ENCODE measurements at regions not wholly inside any gene's neighbourhood (a gene's known extent, or its start where the extent isn't known, plus 50 kb on each side); places are given as distances from the start of the nearest gene placed in this dataset.
A peak's percentile ranks its signal among the peaks of the same experiment; 100 is the strongest.

DNA sequence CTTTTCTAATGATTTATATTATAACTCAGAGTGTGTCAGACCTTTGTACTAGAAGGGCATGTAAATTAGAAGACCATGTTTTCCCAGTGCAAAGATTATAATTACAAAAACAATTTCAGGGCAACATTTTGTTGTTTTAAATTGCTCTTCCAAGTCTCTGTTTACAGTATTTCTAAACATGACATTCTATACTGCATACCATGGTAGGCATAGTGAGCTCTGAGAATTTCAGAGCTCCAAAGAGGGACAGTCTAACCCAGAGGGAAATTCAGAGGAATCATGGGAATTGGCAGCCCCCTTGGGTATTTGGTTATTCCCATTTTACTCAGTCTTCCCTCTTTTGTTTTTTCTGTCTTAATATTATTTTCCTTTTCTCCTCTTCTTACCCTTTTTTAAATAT is 361.5 kb upstream of the SEMA6D start:
- no peak for DNase-seq

GRCh38 chr15:47356297-47356696 is 361.0 kb upstream of the SEMA6D start:
- no peak for DNase-seq

DNA sequence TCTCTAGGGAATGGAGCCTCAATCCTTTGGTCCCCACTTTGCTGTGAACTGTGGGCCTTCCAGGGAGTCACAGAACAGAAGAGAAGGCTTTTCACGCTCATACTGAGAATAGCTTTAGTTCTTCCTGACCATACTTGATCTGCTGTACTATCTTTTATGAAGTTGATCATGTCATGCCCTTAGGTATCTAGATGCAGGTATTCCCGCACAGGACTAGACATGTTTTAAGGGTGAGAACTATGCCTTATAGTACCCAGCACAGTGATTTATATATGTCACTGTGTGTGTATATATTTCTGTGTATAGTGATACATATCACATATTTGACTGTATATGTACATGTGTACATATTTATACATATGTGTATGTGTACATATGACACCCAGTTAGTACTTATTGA is 358.4 kb upstream of the SEMA6D start:
- DNase-seq: no peak

GRCh38 chr15:47360305-47360704 is 357.0 kb upstream of the SEMA6D start:
- DNase-seq: no peak

DNA sequence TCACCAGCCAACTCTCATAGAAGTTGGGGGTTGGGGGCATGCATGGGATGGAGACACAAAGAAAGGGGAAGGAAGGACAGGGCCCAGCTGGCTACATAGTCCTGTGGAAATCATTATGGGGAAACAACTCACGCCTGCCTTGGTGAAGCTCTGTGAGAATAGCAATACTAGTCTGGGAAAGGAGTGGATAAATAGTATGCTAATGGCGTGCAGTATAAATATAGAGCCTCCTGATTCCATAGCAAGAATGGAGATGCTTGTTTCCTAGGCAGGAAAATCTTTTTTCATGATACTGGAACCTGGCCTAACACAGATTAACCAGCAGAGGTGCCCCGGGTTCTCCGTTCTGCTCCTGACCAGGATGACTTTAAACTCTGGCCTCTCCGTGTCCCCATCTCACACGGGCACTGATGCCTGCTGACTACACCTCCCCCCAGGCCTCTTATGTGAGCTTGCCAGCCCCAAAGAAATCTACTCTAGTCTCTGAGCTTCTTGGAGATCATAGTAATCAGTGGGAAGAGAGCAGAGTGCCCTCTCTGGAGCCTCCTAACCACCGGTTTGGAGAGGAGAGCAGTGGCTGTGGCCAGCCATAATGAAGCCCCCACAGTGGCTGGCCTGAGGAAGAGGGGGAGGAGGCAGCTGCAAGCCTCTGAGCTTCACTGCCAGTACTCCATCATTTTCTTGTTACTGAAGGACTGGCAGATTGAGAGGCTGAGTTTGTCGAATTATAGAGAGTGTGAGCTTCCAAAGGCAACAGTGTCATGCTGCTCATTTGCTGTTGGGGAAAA is 355.0 kb upstream of the SEMA6D start:
- no peak for DNase-seq

- DNase-seq: no peak
Observed at GRCh38 chr15:47363653-47364052, 353.7 kb upstream of the SEMA6D start.

GRCh38 chr15:47364230-47365141 is 352.8 kb upstream of the SEMA6D start:
- DNase-seq: no peak

- DNase-seq: no peak
Observed at GRCh38 chr15:47366884-47367283, 350.4 kb upstream of the SEMA6D start.

DNA sequence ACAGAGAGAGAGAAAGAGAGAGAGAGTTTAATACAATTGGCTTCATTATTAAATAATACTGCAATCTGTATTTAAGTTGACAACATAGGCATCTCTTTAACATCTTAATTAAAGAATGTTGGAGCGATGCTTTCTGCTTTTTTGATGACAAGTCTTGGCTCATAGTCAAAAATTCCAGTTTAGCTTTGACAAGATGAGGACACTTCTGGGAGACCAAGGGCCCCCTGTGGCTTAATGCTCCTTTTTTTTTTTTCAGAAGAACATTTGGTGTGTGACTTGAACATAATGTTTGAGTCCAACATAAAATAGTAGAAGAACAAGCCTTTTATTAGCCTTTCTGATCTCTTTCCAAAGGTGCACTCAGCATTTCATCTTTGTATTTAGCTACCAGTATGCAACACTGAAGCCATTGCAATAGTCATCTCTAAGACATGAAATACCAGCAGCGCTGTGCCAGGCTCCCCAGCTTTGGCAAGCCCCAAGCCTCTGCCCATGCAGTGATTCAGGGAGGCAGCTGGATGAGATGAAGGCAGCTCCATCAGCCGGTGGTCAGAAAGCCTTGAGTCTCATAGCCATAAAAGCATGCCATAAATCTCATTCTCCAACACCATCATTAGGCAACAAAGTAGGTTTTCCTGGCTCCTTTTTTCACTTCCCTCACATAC is 349.4 kb upstream of the SEMA6D start:
- no peak for DNase-seq

- no peak for DNase-seq
Observed at GRCh38 chr15:47371939-47372338, 345.4 kb upstream of the SEMA6D start.

DNA sequence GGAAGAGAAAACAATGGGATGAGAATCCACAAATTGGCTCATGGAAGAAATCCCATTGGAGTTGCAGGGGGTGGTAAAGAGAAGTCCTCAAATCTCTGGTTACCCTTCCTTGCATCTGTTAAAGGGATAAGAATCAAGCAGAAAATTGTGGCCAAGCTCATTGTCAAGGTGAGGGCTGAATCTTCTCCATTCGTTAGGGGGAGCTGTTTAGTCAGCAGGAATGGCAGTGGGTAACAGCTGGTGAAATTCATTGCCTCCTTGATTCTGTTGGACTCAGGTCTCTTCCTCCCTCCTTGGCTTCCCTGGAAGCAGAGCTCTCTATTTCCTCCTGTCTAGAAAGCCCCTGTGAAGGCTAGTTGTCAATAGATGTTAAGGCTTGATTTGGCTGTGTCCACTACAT is 343.1 kb upstream of the SEMA6D start:
- no peak for DNase-seq

GRCh38 chr15:47376190-47376589 is 341.1 kb upstream of the SEMA6D start:
- no peak for DNase-seq

GRCh38 chr15:47377465-47377864 is 339.8 kb upstream of the SEMA6D start:
- no peak for DNase-seq

- DNase-seq: no peak
Observed at GRCh38 chr15:47378527-47378926, 338.8 kb upstream of the SEMA6D start.

- no peak for DNase-seq
Observed at GRCh38 chr15:47383102-47383501, 334.2 kb upstream of the SEMA6D start.

GRCh38 chr15:47383801-47384200 is 333.5 kb upstream of the SEMA6D start:
- DNase-seq: no peak

DNA sequence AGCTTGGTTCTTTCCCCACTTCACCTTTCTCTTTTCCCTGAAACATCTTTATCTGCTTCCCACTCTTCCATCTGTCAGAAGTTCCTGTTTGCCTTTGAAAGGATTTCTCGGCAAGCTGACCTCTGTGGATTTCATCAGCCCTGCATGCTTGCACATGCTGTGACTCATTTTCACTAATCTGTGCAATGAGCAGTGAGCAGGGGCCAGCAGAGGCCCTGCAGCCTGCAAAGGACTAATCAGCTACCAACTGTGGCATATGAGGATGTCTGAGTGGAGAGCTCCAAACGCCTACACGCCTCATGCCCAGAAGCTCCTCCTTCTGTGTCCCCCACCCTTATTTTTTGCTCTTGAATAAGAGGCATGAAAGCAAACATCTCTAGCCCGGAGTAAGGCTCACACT is 333.0 kb upstream of the SEMA6D start:
- DNase-seq: no peak

DNA sequence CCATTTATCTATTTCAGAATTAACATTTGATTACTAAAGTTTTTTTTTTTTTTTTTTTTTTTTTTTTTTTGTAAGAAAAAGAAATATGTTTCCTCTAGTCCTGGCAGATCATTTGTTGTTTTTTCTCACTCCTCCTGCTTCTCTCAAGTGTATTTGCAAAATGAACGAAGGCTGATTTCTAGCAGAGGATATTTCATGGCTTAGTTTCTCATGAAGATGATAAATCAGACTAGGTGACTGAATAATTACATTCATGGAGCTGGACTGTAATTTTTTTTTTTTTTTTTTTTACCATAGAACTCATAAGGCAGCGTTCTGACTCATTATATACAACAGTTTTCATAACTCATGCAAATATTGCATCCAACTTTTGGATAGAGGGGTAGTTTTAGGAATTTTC is 332.5 kb upstream of the SEMA6D start:
- DNase-seq: no peak

- no peak for DNase-seq
Observed at GRCh38 chr15:47386459-47386858, 330.8 kb upstream of the SEMA6D start.

DNA sequence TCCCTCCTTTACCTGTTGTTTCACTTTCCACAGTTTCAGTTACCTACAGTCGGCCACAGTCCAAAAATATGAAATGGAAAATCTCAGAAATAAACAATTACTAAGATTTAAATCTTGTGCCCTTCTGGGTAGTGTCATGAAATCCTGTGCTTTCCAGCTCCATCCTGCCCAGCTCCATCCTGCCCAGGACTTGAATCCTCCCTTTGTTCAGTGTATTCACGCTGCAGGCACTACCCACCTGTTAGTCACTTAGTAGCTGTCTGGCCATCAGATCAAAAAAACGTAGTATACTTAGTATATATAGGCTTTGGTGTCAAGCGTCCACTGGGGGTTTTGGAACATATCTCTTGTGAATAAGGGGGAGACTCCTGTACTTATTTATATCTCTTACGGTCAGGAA is 329.0 kb upstream of the SEMA6D start:
- DNase-seq: no peak

DNA sequence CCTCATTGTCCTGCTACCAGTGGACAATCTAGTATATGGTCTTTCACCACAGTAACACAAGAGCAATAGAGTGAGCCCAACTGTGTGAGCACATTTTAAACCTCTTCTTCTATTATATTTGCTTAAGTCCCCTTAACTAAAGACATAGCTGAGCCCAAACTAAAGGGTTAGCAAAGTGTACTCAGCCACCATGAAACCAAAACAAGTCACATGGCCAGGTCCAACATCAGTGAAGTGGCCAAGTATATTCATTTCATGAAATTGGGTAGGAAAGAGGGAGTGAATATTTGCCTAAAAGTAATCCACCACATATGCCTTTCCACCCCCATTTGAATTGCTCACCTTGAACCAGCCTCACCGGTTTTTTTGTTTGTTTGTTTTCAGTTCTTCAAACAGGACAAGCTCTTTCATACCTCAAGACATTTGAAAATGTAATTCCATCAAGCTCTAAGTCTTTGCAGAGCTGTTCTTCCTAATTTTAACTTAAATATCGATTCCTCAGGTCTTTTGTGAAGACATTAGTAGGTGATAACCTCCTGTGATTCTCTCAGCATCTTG is 327.0 kb upstream of the SEMA6D start:
- no peak for DNase-seq

DNA sequence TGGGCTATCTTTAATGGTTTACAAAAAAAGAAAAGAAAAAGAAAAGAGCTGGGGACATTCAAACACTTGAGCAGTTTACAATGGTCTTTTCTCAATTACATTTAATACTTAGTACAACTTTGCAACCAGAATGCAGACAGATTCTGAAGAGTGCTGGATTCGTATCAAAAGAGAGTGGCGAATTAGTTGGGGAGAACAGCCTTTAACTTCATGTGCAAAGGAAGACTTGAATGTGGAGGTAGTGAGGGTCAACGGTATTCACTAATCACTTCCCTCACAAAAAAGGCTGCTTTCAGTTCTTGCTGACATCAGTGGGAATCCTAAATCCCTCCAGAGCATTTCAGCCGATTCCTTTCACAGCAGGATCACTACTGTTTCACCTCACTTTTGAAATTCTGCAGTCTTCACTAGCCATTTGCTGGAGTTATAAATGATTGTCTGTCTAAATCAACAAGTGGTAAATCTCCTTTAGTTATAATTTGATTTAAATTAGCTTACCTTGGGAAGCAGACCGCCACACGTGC is 323.0 kb upstream of the SEMA6D start:
- DNase-seq: no peak

- DNase-seq: peak; percentile 16
Observed at GRCh38 chr15:47395076-47395475, 322.2 kb upstream of the SEMA6D start.

All from suppressor macrophage treated with lipopolysaccharide for 4 hours (primary cell).